GM18519 (cell line): ENCODE measurements at regions not wholly inside any gene's neighbourhood (a gene's known extent, or its start where the extent isn't known, plus 50 kb on each side); places are given as distances from the start of the nearest gene placed in this dataset.

Experiments used
- ATAC-seq: cut with Tn5 transposase; IDR thresholded peaks from one replicate; pipeline ENCODE4 v1.9.1; 2021; ENCODE audit warnings: mild to moderate bottlenecking, moderate library complexity; ENCODE audit not compliant: unreplicated experiment, low FRiP score

GRCh38 chr4:145427991-145428390 lies 53.7 kb upstream of the SMAD1 start:
- no peak for ATAC-seq

- no peak for ATAC-seq
Measured at GRCh38 chr4:145427221-145427620, 54.4 kb upstream of the SMAD1 start.

GRCh38 chr4:145423017-145423708 lies 58.5 kb upstream of the SMAD1 start:
- no peak for ATAC-seq

- no peak for ATAC-seq
Measured at GRCh38 chr4:145420595-145421214, 60.9 kb upstream of the SMAD1 start.

GRCh38 chr4:145418739-145419138 lies 62.9 kb upstream of the SMAD1 start:
- ATAC-seq = no peak

GRCh38 chr4:145417348-145418130 lies 64.1 kb upstream of the SMAD1 start:
- no peak for ATAC-seq

GRCh38 chr4:145414841-145415240 lies 66.8 kb upstream of the SMAD1 start:
- ATAC-seq = no peak

GRCh38 chr4:145414226-145414625 lies 67.4 kb upstream of the SMAD1 start:
- no peak for ATAC-seq

GRCh38 chr4:145406970-145407369 lies 74.7 kb upstream of the SMAD1 start:
- ATAC-seq = no peak

- ATAC-seq = no peak
Measured at GRCh38 chr4:145404761-145405160, 76.9 kb upstream of the SMAD1 start.

- ATAC-seq = no peak
Measured at GRCh38 chr4:145396581-145396980, 85.1 kb upstream of the SMAD1 start.

- ATAC-seq = no peak
Measured at GRCh38 chr4:145390571-145390970, 91.1 kb upstream of the SMAD1 start.

GRCh38 chr4:145389550-145389949 lies 92.1 kb upstream of the SMAD1 start:
- no peak for ATAC-seq

- ATAC-seq = no peak
Measured at GRCh38 chr4:145388043-145388442, 93.6 kb upstream of the SMAD1 start.

- no peak for ATAC-seq
Measured at GRCh38 chr4:145387079-145387478, 94.6 kb upstream of the SMAD1 start.

GRCh38 chr4:145381163-145381562 lies 100.5 kb upstream of the SMAD1 start:
- ATAC-seq = no peak

- ATAC-seq = no peak
Measured at GRCh38 chr4:145380123-145380522, 101.5 kb upstream of the SMAD1 start.

- ATAC-seq = no peak
Measured at GRCh38 chr4:145375416-145375815, 106.2 kb upstream of the SMAD1 start.

- no peak for ATAC-seq
Measured at GRCh38 chr4:145352438-145353145, 129.1 kb upstream of the SMAD1 start.

- ATAC-seq = no peak
Measured at GRCh38 chr4:145351922-145352321, 129.7 kb upstream of the SMAD1 start.

GRCh38 chr4:145351162-145351561 lies 130.5 kb upstream of the SMAD1 start:
- ATAC-seq = no peak
